ENCODE measurements at regions not wholly inside any gene's neighbourhood (a gene's known extent, or its start where the extent isn't known, plus 50 kb on each side); places are given as distances from the start of the nearest gene placed in this dataset.

GRCh38 chr14:22462923-22463322 is 126.1 kb downstream of the DAD1 start:
- H3K27ac ChIP-seq, result no peak overlapping the region
- ChIA-PET POLR2A (ENCODE audit: low non-redundant PET) (no interaction called here), CTCF (no interaction called here)
- DNase-seq (ENCODE audit: low spot score), result no peak
- TF ChIP-seq CTCF (conservative IDR thresholded peaks at IDR 0.05; ENCODE audit: low read depth), result no peak

- DNase-seq (ENCODE audit: low spot score), result no peak
- TF ChIP-seq CTCF (conservative IDR thresholded peaks at IDR 0.05; ENCODE audit: low read depth), result no peak
- CTCF ChIA-PET, result interaction anchor here (0.6 kb wide), 1 partner anchor 471 kb away, joined by 4 read pairs; no protein-coding TSS in a partner anchor
- POLR2A ChIA-PET (ENCODE audit: low non-redundant PET), result no interaction called here
- no peak overlapping the region for H3K27ac ChIP-seq
These were observed 128.4 kb downstream of the DAD1 start for GRCh38 chr14:22460461-22461195.

- ChIA-PET CTCF (interaction anchor here (0.6 to 1.2 kb wide), 3 partner anchors 13 to 328 kb away, joined by 3 to 6 read pairs (median 4); no protein-coding TSS in a partner anchor), POLR2A (ENCODE audit: low non-redundant PET) (no interaction called here)
- no peak for DNase-seq (ENCODE audit: low spot score)
- no peak for TF ChIP-seq CTCF (conservative IDR thresholded peaks at IDR 0.05; ENCODE audit: low read depth)
- H3K27ac ChIP-seq, result no peak overlapping the region
These were observed 130.3 kb downstream of the DAD1 start for GRCh38 chr14:22458737-22459136.

DNA sequence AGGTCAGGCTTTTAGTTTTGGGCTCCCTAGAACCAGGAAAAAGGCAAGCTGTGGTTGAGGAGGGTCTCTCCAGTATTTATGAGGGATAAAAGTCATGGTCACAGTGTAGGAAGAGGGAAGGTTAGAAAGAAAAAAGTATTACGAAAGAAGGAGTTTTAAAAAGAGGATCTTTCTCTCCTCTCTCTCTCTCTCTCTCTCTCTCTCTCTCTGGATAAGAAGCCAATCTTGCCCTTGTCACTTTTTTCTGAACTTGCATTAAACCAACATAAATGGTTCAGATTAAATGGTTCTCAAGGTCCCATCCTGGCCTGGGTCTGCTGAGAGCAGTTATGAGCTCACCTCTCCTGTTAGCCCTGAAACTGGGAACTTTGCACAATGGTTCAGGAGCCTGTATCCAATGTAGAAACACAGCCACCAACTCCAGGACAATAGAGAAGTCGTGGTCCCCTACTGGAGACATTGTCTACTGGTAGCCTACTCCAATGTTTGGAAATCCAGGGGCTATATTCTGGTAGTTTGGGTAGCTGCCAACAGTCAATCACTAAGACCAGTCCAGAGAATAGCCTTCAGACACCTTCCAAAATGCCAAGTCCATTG is 131.9 kb downstream of the DAD1 start:
- DNase-seq (ENCODE audit: low spot score), result no peak
- no peak for TF ChIP-seq CTCF (conservative IDR thresholded peaks at IDR 0.05; ENCODE audit: low read depth)
- no peak overlapping the region for H3K27ac ChIP-seq
- ChIA-PET CTCF (no interaction called here), POLR2A (ENCODE audit: low non-redundant PET) (no interaction called here)

- TF ChIP-seq CTCF (conservative IDR thresholded peaks at IDR 0.05; ENCODE audit: low read depth), result no peak
- H3K27ac ChIP-seq, result no peak overlapping the region
- ChIA-PET POLR2A (ENCODE audit: low non-redundant PET) (no interaction called here), CTCF (no interaction called here)
- no peak for DNase-seq (ENCODE audit: low spot score)
These were observed 132.6 kb downstream of the DAD1 start for GRCh38 chr14:22456421-22456820.

GRCh38 chr14:22452330-22452729 is 136.7 kb downstream of the DAD1 start:
- no peak overlapping the region for H3K27ac ChIP-seq
- TF ChIP-seq CTCF (conservative IDR thresholded peaks at IDR 0.05; ENCODE audit: low read depth), result no peak
- CTCF ChIA-PET, result interaction anchor here (0.6 kb wide), 1 partner anchor 435 kb away, joined by 3 read pairs; no protein-coding TSS in a partner anchor
- no peak for DNase-seq (ENCODE audit: low spot score)
- POLR2A ChIA-PET (ENCODE audit: low non-redundant PET), result no interaction called here
